GM18505 (cell line): ENCODE measurements at regions not wholly inside any gene's neighbourhood (a gene's known extent, or its start where the extent isn't known, plus 50 kb on each side); places are given as distances from the start of the nearest gene placed in this dataset.
"Not testable (repeated sequence)": the region's sequence is repeated elsewhere in the genome, so short reads cannot be mapped to it uniquely, and the experiment has no call there.

Source experiments
- ATAC-seq: cut with Tn5 transposase; IDR thresholded peaks from one replicate; pipeline ENCODE4 v1.9.1; 2021; ENCODE audit not compliant: unreplicated experiment
- POLR2A ChIP-seq: IDR thresholded peaks from 4 replicates; pipeline ENCODE4 v1.6.1; 2011; ENCODE audit warnings: borderline replicate concordance; ENCODE audit not compliant: insufficient read depth, insufficient read length; ENCODE audit errors: extremely low read depth

- no peak for TF ChIP-seq POLR2A
- no peak for ATAC-seq
Measured at GRCh38 chr3:70657454-70657853, 345.0 kb upstream of the MDFIC2 start.

- no peak for TF ChIP-seq POLR2A
- no peak for ATAC-seq
Measured at GRCh38 chr3:70647823-70648222, 335.4 kb upstream of the MDFIC2 start.

DNA sequence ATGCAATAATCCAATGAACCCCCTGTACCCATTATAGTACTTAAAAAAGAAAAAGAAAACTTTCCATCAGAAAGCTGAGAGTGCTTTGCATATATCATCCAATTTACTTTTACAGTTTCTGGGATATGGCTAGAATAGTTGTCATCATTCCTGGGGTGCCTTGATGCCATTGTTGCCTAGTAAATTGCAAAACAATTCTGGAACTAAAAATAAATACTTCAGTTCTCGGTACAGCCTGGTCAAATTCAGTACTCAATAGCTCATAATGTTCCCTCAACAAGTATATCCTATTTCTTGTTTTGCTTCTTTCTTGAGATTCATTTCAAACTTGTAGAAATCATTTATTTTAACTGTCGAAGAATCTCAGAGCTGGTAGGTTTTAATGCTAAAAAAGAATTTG is 334.7 kb upstream of the MDFIC2 start:
- ATAC-seq = no peak
- TF ChIP-seq POLR2A = no peak

DNA sequence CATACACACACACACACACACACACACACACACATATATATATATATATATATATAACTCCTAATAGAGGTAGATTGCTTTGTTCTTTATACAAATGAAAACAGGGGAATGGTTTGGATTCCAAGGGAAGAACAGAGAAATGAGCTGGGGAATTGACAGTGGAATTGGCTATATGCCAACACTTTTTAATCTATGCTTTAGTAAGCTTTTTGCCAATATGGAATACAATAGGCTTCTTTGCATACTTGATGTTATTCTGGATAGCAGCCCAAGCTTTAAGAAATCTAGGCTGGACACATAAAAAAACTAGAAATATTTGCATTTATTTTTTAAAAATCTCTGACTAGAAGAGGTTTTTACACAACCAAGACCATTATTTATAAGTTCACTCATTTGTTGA is 334.2 kb upstream of the MDFIC2 start:
- TF ChIP-seq POLR2A = no peak
- ATAC-seq = no peak

DNA sequence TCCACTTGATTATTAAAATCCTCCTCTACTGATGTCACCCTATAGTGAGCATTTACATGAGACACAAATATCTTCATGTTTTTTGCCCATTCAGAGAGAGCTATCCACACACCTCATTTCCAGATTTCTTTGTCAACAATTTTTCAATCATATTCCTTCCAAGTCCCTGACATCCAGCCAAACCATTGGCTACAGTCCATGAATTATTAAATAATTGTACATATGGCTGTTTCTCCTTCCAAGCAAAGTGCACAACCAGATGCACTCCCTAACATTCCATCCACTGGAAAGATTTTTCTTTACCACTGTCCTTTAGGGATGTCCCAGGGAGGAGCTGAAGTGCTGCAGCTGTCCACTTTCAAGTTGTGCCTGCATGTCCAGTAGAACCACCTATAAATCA is 328.0 kb upstream of the MDFIC2 start:
- TF ChIP-seq POLR2A = no peak
- ATAC-seq = no peak

- TF ChIP-seq POLR2A = no peak
- no peak for ATAC-seq
Measured at GRCh38 chr3:70635301-70635700, 322.9 kb upstream of the MDFIC2 start.

GRCh38 chr3:70631716-70632307 is 319.4 kb upstream of the MDFIC2 start:
- TF ChIP-seq POLR2A = no peak
- no peak for ATAC-seq

DNA sequence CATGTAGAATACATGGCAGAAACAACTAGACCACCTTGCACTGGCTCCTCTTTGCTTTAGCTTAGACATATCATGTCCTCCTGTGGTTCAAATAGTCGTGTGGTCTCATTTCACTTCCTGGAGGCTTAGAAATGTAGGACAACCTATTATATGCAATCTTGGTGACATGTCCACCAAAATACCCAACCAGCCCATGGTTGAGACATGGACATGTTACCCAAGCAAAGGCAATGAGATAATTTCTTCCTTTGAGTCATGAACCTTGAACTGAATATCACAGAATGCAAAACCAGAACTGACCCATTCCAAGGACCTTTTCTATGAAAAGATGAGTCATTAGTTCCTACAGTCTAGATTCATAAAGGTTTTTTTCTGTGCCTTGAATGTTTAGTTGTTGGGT is 309.0 kb upstream of the MDFIC2 start:
- no peak for TF ChIP-seq POLR2A
- ATAC-seq = no peak

GRCh38 chr3:70620956-70621355 is 308.5 kb upstream of the MDFIC2 start:
- no peak for ATAC-seq
- TF ChIP-seq POLR2A = no peak

GRCh38 chr3:70620367-70620766 is 307.9 kb upstream of the MDFIC2 start:
- TF ChIP-seq POLR2A = no peak
- no peak for ATAC-seq

GRCh38 chr3:70618151-70618550 is 305.7 kb upstream of the MDFIC2 start:
- no peak for ATAC-seq
- TF ChIP-seq POLR2A = no peak

- ATAC-seq = not testable (repeated sequence)
Measured at GRCh38 chr3:70617349-70617748, 304.9 kb upstream of the MDFIC2 start.

DNA sequence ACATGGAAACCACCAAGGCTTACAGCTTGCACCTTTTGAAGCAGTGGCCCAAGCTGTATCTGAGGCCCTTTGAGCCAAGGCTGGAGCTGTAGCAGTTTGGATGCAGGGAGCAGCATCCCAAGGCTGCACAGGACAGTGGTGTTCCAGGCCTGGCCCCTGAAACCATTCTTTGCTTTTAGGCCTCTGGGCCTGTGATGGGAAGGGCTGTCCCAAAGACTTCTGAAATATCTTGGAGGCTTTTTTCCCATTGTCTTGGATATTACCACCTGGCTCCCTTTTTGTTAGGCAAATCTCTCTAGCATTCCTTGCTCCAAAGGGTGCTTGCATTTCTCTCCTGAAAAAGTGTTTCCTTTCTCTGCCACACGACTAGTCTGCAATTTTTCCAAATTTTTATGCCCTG is 302.8 kb upstream of the MDFIC2 start:
- no peak for TF ChIP-seq POLR2A
- ATAC-seq = no peak

GRCh38 chr3:70614111-70614510 is 301.7 kb upstream of the MDFIC2 start:
- no peak for ATAC-seq
- TF ChIP-seq POLR2A = no peak

GRCh38 chr3:70612920-70613319 is 300.5 kb upstream of the MDFIC2 start:
- TF ChIP-seq POLR2A = no peak
- ATAC-seq = no peak

DNA sequence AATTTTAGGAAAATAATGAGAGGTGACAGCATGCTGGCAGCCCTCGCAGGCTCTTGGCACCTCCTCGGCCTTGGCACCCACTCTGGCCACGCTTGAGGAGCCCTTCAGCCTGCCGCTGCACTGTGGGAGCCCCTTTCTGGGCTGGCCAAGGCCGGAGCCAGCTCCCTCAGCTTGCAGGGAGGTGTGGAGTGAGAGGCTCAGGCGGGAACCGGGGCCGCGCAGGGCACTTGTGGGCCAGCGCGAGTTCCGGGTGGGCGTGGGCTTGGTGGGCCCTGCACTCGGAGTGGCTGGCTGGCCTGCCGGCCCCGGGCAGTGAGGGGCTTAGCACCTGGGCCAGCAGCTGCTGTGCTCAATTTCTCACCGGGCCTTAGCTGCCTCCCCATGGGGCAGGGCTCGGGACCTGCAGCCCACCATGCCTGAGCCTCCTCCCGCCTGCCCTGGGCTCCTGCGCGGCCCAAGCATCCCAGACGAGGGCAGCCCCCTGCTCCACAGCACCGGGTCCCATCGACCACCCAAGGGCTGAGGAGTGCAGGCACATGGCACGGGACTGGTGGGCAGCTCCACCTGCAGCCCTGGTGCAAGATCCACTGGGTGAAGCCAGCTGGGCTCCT is 299.3 kb upstream of the MDFIC2 start:
- ATAC-seq = not testable (repeated sequence)
